Colonic mucosa (tissue), 4 donors: ENCODE measurements at regions not wholly inside any gene's neighbourhood (a gene's known extent, or its start where the extent isn't known, plus 50 kb on each side); places are given as distances from the start of the nearest gene placed in this dataset.

Source experiments
- DNase-seq: peaks from one replicate; pipeline ENCODE4 v3.0.0-alpha.2; 2020
- H3K27ac ChIP-seq: fragments of 200-600 bp; one replicate; pipeline ENCODE4 v1.8.0; 2021
- H3K27me3 ChIP-seq: fragments of 200-600 bp; one replicate; pipeline ENCODE4 v1.8.0; 2021
- H3K36me3 ChIP-seq: fragments of 200-600 bp; one replicate; pipeline ENCODE4 v1.8.0; 2021
- H3K4me1 ChIP-seq: fragments of 200-600 bp; one replicate; pipeline ENCODE4 v1.8.0; 2021; ENCODE audit warnings: mild to moderate bottlenecking
- H3K4me3 ChIP-seq: fragments of 200-600 bp; one replicate; pipeline ENCODE4 v1.8.0; 2021
- H3K9ac ChIP-seq, 2 donors: one replicate each; pipeline ENCODE4 v1.7.0; 2013; ENCODE audit warnings: control low read depth in 2 of 2, low read depth in 2 of 2, low read length in 2 of 2
- H3K9me3 ChIP-seq: fragments of 200-600 bp; one replicate; pipeline ENCODE4 v1.8.0; 2021
- CTCF ChIP-seq: fragments of 200-600 bp; IDR thresholded peaks from one replicate; pipeline ENCODE4 v1.8.0; 2022; ENCODE audit warnings: antibody characterized with exemption, mild to moderate bottlenecking
- intact Hi-C: fragments of 100-400 bp; cut with DNase I; formaldehyde crosslinking; loops from one replicate; pipeline ENCODE4 v1.14.1; 2022
- donor health status: healthy.
- donor health status: DM: no; HTN: no; CAD: no.
- donor health status: DM: no; HTN: no; CAD: no.

GRCh38 chr6:88238901-88239300 is 72.8 kb upstream of the CNR1 start:
- no peak for TF ChIP-seq CTCF
- Histone ChIP-seq H3K36me3 (no peaks in the 10 kb centered on the region), H3K4me3 (no peak overlapping the region), H3K27me3 (no peaks in the 10 kb centered on the region), H3K9ac (no peak overlapping the region), H3K27ac (no peak overlapping the region), H3K9me3 (no peaks in the 10 kb centered on the region), H3K4me1 (no peaks in the 10 kb centered on the region)
- intact Hi-C loops, result loop anchor here (5.0 kb wide), 2 partner anchors 312 to 407 kb away; no protein-coding TSS in a partner anchor
- no peak for DNase-seq

GRCh38 chr6:88238065-88238464 is 71.9 kb upstream of the CNR1 start:
- Histone ChIP-seq H3K27me3 (no peaks in the 10 kb centered on the region), H3K36me3 (no peaks in the 10 kb centered on the region), H3K9ac (no peak overlapping the region), H3K4me1 (no peaks in the 10 kb centered on the region), H3K4me3 (no peak overlapping the region), H3K27ac (no peak overlapping the region), H3K9me3 (no peaks in the 10 kb centered on the region)
- peak; percentile 29 for TF ChIP-seq CTCF
- peak; percentile 20 for DNase-seq
- intact Hi-C loops, result loop anchor here (5.0 kb wide), 2 partner anchors 311 to 406 kb away; no protein-coding TSS in a partner anchor

GRCh38 chr6:88236612-88237360 is 70.6 kb upstream of the CNR1 start:
- no peaks in the 10 kb centered on the region for H3K4me1 ChIP-seq
- intact Hi-C loops, result loop anchor here (5.0 kb wide), 2 partner anchors 309 to 404 kb away; no protein-coding TSS in a partner anchor
- no peak for DNase-seq
- no peak overlapping the region for H3K27ac ChIP-seq
- no peak for TF ChIP-seq CTCF
- no peak overlapping the region for H3K9ac ChIP-seq
- H3K9me3 ChIP-seq, result no peaks in the 10 kb centered on the region
- H3K36me3 ChIP-seq, result no peaks in the 10 kb centered on the region
- H3K4me3 ChIP-seq, result no peak overlapping the region
- no peaks in the 10 kb centered on the region for H3K27me3 ChIP-seq

- H3K9ac ChIP-seq, result no peak overlapping the region
- H3K9me3 ChIP-seq, result no peaks in the 10 kb centered on the region
- DNase-seq, result no peak
- intact Hi-C loops, result no loop called here
- no peaks in the 10 kb centered on the region for H3K4me1 ChIP-seq
- H3K36me3 ChIP-seq, result no peaks in the 10 kb centered on the region
- no peaks in the 10 kb centered on the region for H3K27me3 ChIP-seq
- no peak overlapping the region for H3K27ac ChIP-seq
- no peak for TF ChIP-seq CTCF
- no peak overlapping the region for H3K4me3 ChIP-seq
Observed at GRCh38 chr6:88232753-88233152, 66.6 kb upstream of the CNR1 start.

- no peak overlapping the region for H3K4me3 ChIP-seq
- H3K9me3 ChIP-seq, result no peaks in the 10 kb centered on the region
- no peaks in the 10 kb centered on the region for H3K27me3 ChIP-seq
- DNase-seq, result no peak
- H3K36me3 ChIP-seq, result no peaks in the 10 kb centered on the region
- H3K4me1 ChIP-seq, result no peaks in the 10 kb centered on the region
- no peak overlapping the region for H3K27ac ChIP-seq
- TF ChIP-seq CTCF, result no peak
- intact Hi-C loops, result no loop called here
- no peak overlapping the region for H3K9ac ChIP-seq
Observed at GRCh38 chr6:88223298-88223697, 57.2 kb upstream of the CNR1 start.
